HEK293 (cell line): ENCODE measurements at regions not wholly inside any gene's neighbourhood (a gene's known extent, or its start where the extent isn't known, plus 50 kb on each side); places are given as distances from the start of the nearest gene placed in this dataset.

Experiments
- CTCF ChIA-PET: fragments of 350-600 bp; formaldehyde crosslinking; extraction: SDS; loops from one replicate; lab custom pipeline; 2021; ENCODE audit warnings: antibody characterized with exemption; lab: Yijun Ruan, JAX
- POLR2A ChIA-PET: fragments of 300-600 bp; formaldehyde crosslinking; extraction: SDS; loops from one replicate; lab custom pipeline; 2020; ENCODE audit warnings: antibody characterized with exemption, inconsistent platforms; lab: Yijun Ruan, JAX
- H3K27ac ChIP-seq: fragments of 200-500 bp; sonication (Bioruptor generic); 2 replicates; pipeline ENCODE4 v1.5.1; 2014; ENCODE audit warnings: low read depth, low read length, control low read depth, inconsistent platforms; ENCODE audit errors: extremely low read depth
- H3K36me3 ChIP-seq, 2 experiments: fragments of 200-500 bp in 1 of 2; sonication (Bioruptor generic) in 1 of 2; 1 replicate in 1 of 2; 2 replicates in 1 of 2; pipeline ENCODE4 v1.5.1; 2014 to 2017; ENCODE audit warnings: inconsistent platforms in 2 of 2, low read length in 2 of 2; ENCODE audit not compliant: control insufficient read depth in 2 of 2, insufficient read depth in 1 of 2
- H3K4me1 ChIP-seq: fragments of 200-500 bp; sonication (Bioruptor generic); 2 replicates; pipeline ENCODE4 v1.5.1; 2014; ENCODE audit warnings: mild to moderate bottlenecking, low read length, inconsistent platforms; ENCODE audit not compliant: control insufficient read depth, insufficient read depth
- H3K4me3 ChIP-seq: 2 replicates; pipeline ENCODE4 v1.5.1; 2011; ENCODE audit warnings: low read depth, mild to moderate bottlenecking, control low read depth, low read length, moderate library complexity
- H3K9me3 ChIP-seq: fragments of 200-500 bp; sonication (Bioruptor generic); 2 replicates; pipeline ENCODE4 v1.5.1; 2014; ENCODE audit warnings: low read depth, low read length, inconsistent platforms; ENCODE audit not compliant: control insufficient read depth, insufficient read depth
- MEIS1 ChIP-seq: sonication (generic); formaldehyde crosslinking; IDR thresholded peaks from 2 replicates; pipeline ENCODE4 v1.8.1; 2022; ENCODE audit warnings: missing genetic modification reagents, mild to moderate bottlenecking, borderline replicate concordance
- WT1 ChIP-seq: fragments of 450-650 bp; formaldehyde crosslinking; IDR thresholded peaks from 2 replicates; pipeline ENCODE4 v1.5.1; 2016; ENCODE audit warnings: missing biosample characterization, missing genetic modification characterization
- ZNF112 ChIP-seq: fragments of 450-650 bp; formaldehyde crosslinking; IDR thresholded peaks from 2 replicates; pipeline ENCODE4 v1.5.0; 2017; ENCODE audit warnings: missing biosample characterization, missing genetic modification characterization
- ZNF155 ChIP-seq: fragments of 450-650 bp; formaldehyde crosslinking; IDR thresholded peaks from 2 replicates; pipeline ENCODE4 v1.5.1; 2016; ENCODE audit warnings: missing biosample characterization, missing genetic modification characterization
- ZNF221 ChIP-seq: fragments of 450-650 bp; formaldehyde crosslinking; IDR thresholded peaks from 2 replicates; pipeline ENCODE4 v1.5.1; 2017; ENCODE audit warnings: missing biosample characterization, missing genetic modification characterization, borderline replicate concordance
- ZNF239 ChIP-seq: fragments of 450-650 bp; formaldehyde crosslinking; IDR thresholded peaks from 2 replicates; pipeline ENCODE4 v1.5.1; 2016; ENCODE audit warnings: missing biosample characterization, missing genetic modification characterization
- ZNF24 ChIP-seq: fragments of 450-650 bp; formaldehyde crosslinking; IDR thresholded peaks from 2 replicates; pipeline ENCODE4 v1.5.1; 2016; ENCODE audit warnings: missing biosample characterization, missing genetic modification characterization
- ZNF394 ChIP-seq: fragments of 450-650 bp; formaldehyde crosslinking; IDR thresholded peaks from 2 replicates; pipeline ENCODE4 v1.5.1; 2016; ENCODE audit warnings: missing biosample characterization, missing genetic modification characterization, mild to moderate bottlenecking, moderate library complexity, borderline replicate concordance
- ZNF48 ChIP-seq: fragments of 450-650 bp; formaldehyde crosslinking; IDR thresholded peaks from 2 replicates; pipeline ENCODE4 v1.5.1; 2016; ENCODE audit warnings: missing biosample characterization, missing genetic modification characterization
- ZNF510 ChIP-seq: fragments of 450-650 bp; formaldehyde crosslinking; IDR thresholded peaks from 2 replicates; pipeline ENCODE4 v1.5.1; 2018; ENCODE audit warnings: mild to moderate bottlenecking, missing genetic modification characterization, missing biosample characterization; ENCODE audit not compliant: insufficient replicate concordance
- ZNF660 ChIP-seq: fragments of 450-650 bp; IDR thresholded peaks from 2 replicates; pipeline ENCODE4 v1.5.1; 2018; ENCODE audit warnings: missing biosample characterization, mild to moderate bottlenecking, missing genetic modification characterization
- ZNF747 ChIP-seq: fragments of 450-650 bp; formaldehyde crosslinking; IDR thresholded peaks from 2 replicates; pipeline ENCODE4 v1.5.1; 2016; ENCODE audit warnings: missing biosample characterization, missing genetic modification characterization
- ZNF76 ChIP-seq: fragments of 450-650 bp; formaldehyde crosslinking; IDR thresholded peaks from 2 replicates; pipeline ENCODE4; 2016; ENCODE audit warnings: low read depth, missing biosample characterization, missing genetic modification characterization, borderline replicate concordance
- ZNF776 ChIP-seq: fragments of 450-650 bp; formaldehyde crosslinking; IDR thresholded peaks from 2 replicates; pipeline ENCODE4 v1.5.0; 2017; ENCODE audit warnings: missing biosample characterization, missing genetic modification characterization, borderline replicate concordance
- ZNF785 ChIP-seq: fragments of 450-650 bp; formaldehyde crosslinking; IDR thresholded peaks from 2 replicates; pipeline ENCODE4 v1.5.1; 2016; ENCODE audit warnings: missing biosample characterization, missing genetic modification characterization
- TF ChIP-seq, protein P1 (sequence below): fragments of 450-650 bp; formaldehyde crosslinking; IDR thresholded peaks from 2 replicates; pipeline ENCODE4 v1.5.1; 2016; ENCODE audit warnings: missing biosample characterization, missing genetic modification characterization, borderline replicate concordance
- TF ChIP-seq, protein P2 (sequence below): fragments of 450-650 bp; formaldehyde crosslinking; IDR thresholded peaks from 2 replicates; pipeline ENCODE4 v1.5.1; 2016; ENCODE audit warnings: missing biosample characterization, missing genetic modification characterization
- TF ChIP-seq, protein P3 (sequence below): fragments of 450-650 bp; formaldehyde crosslinking; IDR thresholded peaks from 2 replicates; pipeline ENCODE4 v1.5.1; 2016; ENCODE audit warnings: missing biosample characterization, missing genetic modification characterization
- TF ChIP-seq, protein P4 (sequence below): fragments of 450-650 bp; formaldehyde crosslinking; conservative IDR thresholded peaks from 2 replicates; pipeline ENCODE4 v1.5.1; 2016; ENCODE audit warnings: low read depth, missing biosample characterization, missing genetic modification characterization
- TF ChIP-seq, protein P5 (sequence below): fragments of 450-650 bp; formaldehyde crosslinking; IDR thresholded peaks from 2 replicates; pipeline ENCODE4 v1.5.1; 2017; ENCODE audit warnings: missing biosample characterization, missing genetic modification characterization

DNA sequence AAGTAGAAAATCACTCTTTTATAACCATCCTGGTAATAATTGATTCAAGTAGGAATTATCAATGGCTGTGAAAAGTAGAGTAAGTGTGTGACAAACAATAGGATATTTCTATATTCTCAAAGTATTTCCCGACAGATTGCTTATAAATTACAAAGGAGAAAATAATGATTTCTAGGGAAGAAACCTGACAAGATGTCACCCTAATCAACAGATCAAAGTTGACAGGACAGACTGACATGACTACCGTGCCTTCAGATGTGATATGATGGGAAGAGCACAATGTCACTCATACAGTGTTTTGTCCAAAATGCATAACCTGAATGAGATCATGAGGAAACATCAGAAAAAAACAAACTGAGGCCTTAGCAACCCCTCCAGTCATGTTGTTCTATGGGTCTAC is 53.9 kb upstream of the TRIO start:
- Histone ChIP-seq H3K9me3 (no peaks in the 10 kb centered on the region; the same call in 1 of the 2 replicates), H3K4me3 (no peak overlapping the region), H3K27ac (no peak overlapping the region), H3K4me1 (no peaks in the 10 kb centered on the region), H3K36me3 (no peaks in the 10 kb centered on the region)
- ChIA-PET CTCF (no interaction called here), POLR2A (no interaction called here)
- TF ChIP-seq, protein P1, sequence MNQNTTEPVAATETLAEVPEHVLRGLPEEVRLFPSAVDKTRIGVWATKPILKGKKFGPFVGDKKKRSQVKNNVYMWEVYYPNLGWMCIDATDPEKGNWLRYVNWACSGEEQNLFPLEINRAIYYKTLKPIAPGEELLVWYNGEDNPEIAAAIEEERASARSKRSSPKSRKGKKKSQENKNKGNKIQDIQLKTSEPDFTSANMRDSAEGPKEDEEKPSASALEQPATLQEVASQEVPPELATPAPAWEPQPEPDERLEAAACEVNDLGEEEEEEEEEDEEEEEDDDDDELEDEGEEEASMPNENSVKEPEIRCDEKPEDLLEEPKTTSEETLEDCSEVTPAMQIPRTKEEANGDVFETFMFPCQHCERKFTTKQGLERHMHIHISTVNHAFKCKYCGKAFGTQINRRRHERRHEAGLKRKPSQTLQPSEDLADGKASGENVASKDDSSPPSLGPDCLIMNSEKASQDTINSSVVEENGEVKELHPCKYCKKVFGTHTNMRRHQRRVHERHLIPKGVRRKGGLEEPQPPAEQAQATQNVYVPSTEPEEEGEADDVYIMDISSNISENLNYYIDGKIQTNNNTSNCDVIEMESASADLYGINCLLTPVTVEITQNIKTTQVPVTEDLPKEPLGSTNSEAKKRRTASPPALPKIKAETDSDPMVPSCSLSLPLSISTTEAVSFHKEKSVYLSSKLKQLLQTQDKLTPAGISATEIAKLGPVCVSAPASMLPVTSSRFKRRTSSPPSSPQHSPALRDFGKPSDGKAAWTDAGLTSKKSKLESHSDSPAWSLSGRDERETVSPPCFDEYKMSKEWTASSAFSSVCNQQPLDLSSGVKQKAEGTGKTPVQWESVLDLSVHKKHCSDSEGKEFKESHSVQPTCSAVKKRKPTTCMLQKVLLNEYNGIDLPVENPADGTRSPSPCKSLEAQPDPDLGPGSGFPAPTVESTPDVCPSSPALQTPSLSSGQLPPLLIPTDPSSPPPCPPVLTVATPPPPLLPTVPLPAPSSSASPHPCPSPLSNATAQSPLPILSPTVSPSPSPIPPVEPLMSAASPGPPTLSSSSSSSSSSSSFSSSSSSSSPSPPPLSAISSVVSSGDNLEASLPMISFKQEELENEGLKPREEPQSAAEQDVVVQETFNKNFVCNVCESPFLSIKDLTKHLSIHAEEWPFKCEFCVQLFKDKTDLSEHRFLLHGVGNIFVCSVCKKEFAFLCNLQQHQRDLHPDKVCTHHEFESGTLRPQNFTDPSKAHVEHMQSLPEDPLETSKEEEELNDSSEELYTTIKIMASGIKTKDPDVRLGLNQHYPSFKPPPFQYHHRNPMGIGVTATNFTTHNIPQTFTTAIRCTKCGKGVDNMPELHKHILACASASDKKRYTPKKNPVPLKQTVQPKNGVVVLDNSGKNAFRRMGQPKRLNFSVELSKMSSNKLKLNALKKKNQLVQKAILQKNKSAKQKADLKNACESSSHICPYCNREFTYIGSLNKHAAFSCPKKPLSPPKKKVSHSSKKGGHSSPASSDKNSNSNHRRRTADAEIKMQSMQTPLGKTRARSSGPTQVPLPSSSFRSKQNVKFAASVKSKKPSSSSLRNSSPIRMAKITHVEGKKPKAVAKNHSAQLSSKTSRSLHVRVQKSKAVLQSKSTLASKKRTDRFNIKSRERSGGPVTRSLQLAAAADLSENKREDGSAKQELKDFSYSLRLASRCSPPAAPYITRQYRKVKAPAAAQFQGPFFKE (tag by site-specific recombination): no peak
- TF ChIP-seq ZNF221 (tag by site-specific recombination) (no peak), ZNF510 (tag by site-specific recombination) (no peak), ZNF394 (tag by site-specific recombination) (no peak), ZNF660 (tag by site-specific recombination) (no peak), ZNF24 (tag by site-specific recombination) (no peak), WT1 (tag by site-specific recombination) (no peak), MEIS1 (no peak), ZNF776 (tag by site-specific recombination) (no peak), ZNF48 (tag by site-specific recombination) (no peak), ZNF155 (tag by site-specific recombination) (no peak), ZNF785 (tag by site-specific recombination) (no peak), ZNF76 (no peak), ZNF747 (tag by site-specific recombination) (no peak), ZNF239 (tag by site-specific recombination) (no peak), ZNF112 (tag by site-specific recombination) (no peak)
- TF ChIP-seq, protein P2, sequence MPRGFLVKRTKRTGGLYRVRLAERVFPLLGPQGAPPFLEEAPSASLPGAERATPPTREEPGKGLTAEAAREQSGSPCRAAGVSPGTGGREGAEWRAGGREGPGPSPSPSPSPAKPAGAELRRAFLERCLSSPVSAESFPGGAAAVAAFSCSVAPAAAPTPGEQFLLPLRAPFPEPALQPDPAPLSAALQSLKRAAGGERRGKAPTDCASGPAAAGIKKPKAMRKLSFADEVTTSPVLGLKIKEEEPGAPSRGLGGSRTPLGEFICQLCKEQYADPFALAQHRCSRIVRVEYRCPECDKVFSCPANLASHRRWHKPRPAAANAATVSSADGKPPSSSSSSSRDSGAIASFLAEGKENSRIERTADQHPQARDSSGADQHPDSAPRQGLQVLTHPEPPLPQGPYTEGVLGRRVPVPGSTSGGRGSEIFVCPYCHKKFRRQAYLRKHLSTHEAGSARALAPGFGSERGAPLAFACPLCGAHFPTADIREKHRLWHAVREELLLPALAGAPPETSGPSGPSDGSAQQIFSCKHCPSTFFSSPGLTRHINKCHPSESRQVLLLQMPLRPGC: no peak
- TF ChIP-seq, protein P3, sequence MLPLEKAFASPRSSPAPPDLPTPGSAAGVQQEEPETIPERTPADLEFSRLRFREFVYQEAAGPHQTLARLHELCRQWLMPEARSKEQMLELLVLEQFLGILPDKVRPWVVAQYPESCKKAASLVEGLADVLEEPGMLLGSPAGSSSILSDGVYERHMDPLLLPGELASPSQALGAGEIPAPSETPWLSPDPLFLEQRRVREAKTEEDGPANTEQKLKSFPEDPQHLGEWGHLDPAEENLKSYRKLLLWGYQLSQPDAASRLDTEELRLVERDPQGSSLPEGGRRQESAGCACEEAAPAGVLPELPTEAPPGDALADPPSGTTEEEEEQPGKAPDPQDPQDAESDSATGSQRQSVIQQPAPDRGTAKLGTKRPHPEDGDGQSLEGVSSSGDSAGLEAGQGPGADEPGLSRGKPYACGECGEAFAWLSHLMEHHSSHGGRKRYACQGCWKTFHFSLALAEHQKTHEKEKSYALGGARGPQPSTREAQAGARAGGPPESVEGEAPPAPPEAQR (tag by site-specific recombination): no peak
- TF ChIP-seq, protein P4, sequence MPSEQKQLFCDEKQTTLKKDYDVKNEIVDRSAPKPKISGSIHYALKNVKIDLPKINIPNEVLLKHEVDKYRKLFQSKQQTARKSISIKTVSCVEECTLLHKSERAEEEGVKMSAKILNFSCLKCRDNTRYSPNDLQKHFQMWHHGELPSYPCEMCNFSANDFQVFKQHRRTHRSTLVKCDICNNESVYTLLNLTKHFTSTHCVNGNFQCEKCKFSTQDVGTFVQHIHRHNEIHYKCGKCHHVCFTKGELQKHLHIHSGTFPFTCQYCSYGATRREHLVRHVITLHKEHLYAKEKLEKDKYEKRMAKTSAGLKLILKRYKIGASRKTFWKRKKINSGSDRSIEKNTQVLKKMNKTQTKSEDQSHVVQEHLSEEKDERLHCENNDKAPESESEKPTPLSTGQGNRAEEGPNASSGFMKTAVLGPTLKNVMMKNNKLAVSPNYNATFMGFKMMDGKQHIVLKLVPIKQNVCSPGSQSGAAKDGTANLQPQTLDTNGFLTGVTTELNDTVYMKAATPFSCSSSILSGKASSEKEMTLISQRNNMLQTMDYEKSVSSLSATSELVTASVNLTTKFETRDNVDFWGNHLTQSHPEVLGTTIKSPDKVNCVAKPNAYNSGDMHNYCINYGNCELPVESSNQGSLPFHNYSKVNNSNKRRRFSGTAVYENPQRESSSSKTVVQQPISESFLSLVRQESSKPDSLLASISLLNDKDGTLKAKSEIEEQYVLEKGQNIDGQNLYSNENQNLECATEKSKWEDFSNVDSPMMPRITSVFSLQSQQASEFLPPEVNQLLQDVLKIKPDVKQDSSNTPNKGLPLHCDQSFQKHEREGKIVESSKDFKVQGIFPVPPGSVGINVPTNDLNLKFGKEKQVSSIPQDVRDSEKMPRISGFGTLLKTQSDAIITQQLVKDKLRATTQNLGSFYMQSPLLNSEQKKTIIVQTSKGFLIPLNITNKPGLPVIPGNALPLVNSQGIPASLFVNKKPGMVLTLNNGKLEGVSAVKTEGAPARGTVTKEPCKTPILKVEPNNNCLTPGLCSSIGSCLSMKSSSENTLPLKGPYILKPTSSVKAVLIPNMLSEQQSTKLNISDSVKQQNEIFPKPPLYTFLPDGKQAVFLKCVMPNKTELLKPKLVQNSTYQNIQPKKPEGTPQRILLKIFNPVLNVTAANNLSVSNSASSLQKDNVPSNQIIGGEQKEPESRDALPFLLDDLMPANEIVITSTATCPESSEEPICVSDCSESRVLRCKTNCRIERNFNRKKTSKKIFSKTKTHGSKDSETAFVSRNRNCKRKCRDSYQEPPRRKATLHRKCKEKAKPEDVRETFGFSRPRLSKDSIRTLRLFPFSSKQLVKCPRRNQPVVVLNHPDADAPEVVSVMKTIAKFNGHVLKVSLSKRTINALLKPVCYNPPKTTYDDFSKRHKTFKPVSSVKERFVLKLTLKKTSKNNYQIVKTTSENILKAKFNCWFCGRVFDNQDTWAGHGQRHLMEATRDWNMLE (tag by site-specific recombination): no peak
- TF ChIP-seq, protein P5, sequence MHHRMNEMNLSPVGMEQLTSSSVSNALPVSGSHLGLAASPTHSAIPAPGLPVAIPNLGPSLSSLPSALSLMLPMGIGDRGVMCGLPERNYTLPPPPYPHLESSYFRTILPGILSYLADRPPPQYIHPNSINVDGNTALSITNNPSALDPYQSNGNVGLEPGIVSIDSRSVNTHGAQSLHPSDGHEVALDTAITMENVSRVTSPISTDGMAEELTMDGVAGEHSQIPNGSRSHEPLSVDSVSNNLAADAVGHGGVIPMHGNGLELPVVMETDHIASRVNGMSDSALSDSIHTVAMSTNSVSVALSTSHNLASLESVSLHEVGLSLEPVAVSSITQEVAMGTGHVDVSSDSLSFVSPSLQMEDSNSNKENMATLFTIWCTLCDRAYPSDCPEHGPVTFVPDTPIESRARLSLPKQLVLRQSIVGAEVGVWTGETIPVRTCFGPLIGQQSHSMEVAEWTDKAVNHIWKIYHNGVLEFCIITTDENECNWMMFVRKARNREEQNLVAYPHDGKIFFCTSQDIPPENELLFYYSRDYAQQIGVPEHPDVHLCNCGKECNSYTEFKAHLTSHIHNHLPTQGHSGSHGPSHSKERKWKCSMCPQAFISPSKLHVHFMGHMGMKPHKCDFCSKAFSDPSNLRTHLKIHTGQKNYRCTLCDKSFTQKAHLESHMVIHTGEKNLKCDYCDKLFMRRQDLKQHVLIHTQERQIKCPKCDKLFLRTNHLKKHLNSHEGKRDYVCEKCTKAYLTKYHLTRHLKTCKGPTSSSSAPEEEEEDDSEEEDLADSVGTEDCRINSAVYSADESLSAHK (tag by site-specific recombination): no peak
